H1 (cell line): ENCODE measurements at regions not wholly inside any gene's neighbourhood (a gene's known extent, or its start where the extent isn't known, plus 50 kb on each side); places are given as distances from the start of the nearest gene placed in this dataset.

Source experiments
- EZH2 ChIP-seq: fragments of 200-600 bp; sonication (generic); IDR thresholded peaks from 2 replicates; pipeline ENCODE4 v1.7.1; 2012; ENCODE audit warnings: low read depth, mild to moderate bottlenecking, moderate library complexity, low read length, inconsistent platforms; ENCODE audit not compliant: severe bottlenecking
- POLR2A ChIP-seq, 2 experiments: IDR thresholded peaks; 1 replicate in 1 of 2; 2 replicates in 1 of 2; pipeline ENCODE4 v1.6.1; 2011; ENCODE audit warnings: low read depth in 2 of 2, low read length in 2 of 2, mild to moderate bottlenecking in 2 of 2; ENCODE audit errors: control extremely low read depth in 1 of 2
- TAF1 ChIP-seq: IDR thresholded peaks from 2 replicates; pipeline ENCODE4 v1.6.1; 2011; ENCODE audit warnings: mild to moderate bottlenecking, low read depth, low read length
- TF ChIP-seq, protein P1 (sequence below), 3 experiments: IDR thresholded peaks; 1 replicate in 2 of 3; 2 replicates in 1 of 3; pipeline versions ENCODE4 v1.5.1 to v1.6.1; 2011; ENCODE audit warnings: low read length in 3 of 3, mild to moderate bottlenecking in 3 of 3, inconsistent platforms in 2 of 3, low read depth in 1 of 3, moderate library complexity in 1 of 3; ENCODE audit not compliant: insufficient read depth in 1 of 3; ENCODE audit errors: control extremely low read depth in 1 of 3

DNA sequence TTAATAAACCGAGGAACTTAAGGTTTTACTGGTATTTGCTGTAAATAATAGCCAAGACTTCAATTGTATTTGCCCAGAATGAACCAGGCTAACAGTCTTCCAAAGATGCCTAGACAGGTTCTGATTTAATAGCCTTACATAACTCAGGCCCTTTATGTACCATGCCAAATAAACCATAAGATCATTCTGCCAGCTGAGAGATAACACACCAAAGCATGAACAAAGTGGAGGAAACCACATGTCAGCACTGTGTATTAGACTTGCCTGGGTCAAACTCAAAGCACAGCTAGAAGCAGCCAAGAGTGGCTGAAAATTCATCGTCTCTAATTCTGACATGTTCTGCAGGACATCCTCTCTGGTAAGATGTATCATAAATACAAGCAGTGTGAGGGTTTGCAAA, 319.3 kb upstream of the ZNF608 start:
- TF ChIP-seq, protein P1, sequence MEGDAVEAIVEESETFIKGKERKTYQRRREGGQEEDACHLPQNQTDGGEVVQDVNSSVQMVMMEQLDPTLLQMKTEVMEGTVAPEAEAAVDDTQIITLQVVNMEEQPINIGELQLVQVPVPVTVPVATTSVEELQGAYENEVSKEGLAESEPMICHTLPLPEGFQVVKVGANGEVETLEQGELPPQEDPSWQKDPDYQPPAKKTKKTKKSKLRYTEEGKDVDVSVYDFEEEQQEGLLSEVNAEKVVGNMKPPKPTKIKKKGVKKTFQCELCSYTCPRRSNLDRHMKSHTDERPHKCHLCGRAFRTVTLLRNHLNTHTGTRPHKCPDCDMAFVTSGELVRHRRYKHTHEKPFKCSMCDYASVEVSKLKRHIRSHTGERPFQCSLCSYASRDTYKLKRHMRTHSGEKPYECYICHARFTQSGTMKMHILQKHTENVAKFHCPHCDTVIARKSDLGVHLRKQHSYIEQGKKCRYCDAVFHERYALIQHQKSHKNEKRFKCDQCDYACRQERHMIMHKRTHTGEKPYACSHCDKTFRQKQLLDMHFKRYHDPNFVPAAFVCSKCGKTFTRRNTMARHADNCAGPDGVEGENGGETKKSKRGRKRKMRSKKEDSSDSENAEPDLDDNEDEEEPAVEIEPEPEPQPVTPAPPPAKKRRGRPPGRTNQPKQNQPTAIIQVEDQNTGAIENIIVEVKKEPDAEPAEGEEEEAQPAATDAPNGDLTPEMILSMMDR (IDR thresholded peaks at IDR 0.05; ENCODE audit: control extremely low read depth in 1 of 3, insufficient read depth in 1 of 3, low read depth in 1 of 3, low read length in 3 of 3): no peak
- TF ChIP-seq POLR2A (IDR thresholded peaks at IDR 0.05; ENCODE audit: control extremely low read depth in 1 of 2, low read depth in 2 of 2, low read length in 2 of 2): no peak
- no peak for TF ChIP-seq TAF1
- no peak for TF ChIP-seq EZH2
